H9 (cell line): ENCODE measurements at regions not wholly inside any gene's neighbourhood (a gene's known extent, or its start where the extent isn't known, plus 50 kb on each side); places are given as distances from the start of the nearest gene placed in this dataset.

ENCODE experiments used
- DNase-seq: peaks from one replicate; pipeline ENCODE4 v3.0.0-alpha.2; 2017
- H2AFZ ChIP-seq: one replicate; pipeline ENCODE4 v1.6.1; 2013; ENCODE audit warnings: mild to moderate bottlenecking, low read length, control low read depth, moderate library complexity
- H2AK5ac ChIP-seq: 2 replicates; pipeline ENCODE4 v1.6.1; 2013; ENCODE audit warnings: low read length, control low read depth, mixed read lengths; ENCODE audit not compliant: insufficient read length
- H2BK120ac ChIP-seq: one replicate; pipeline ENCODE4 v1.6.1; 2013; ENCODE audit warnings: low read depth, mild to moderate bottlenecking, low read length, control low read depth, inconsistent platforms; ENCODE audit not compliant: poor library complexity, severe bottlenecking
- H2BK12ac ChIP-seq: 2 replicates; pipeline ENCODE4 v1.6.1; 2013; ENCODE audit warnings: low read length, control low read depth, mixed read lengths, low read depth; ENCODE audit not compliant: insufficient read length
- H2BK15ac ChIP-seq: 2 replicates; pipeline ENCODE4 v1.6.1; 2013; ENCODE audit warnings: low read depth, low read length, control low read depth
- H2BK20ac ChIP-seq: one replicate; pipeline ENCODE4 v1.6.1; 2013; ENCODE audit warnings: low read depth, mild to moderate bottlenecking, low read length, control low read depth, inconsistent platforms; ENCODE audit not compliant: poor library complexity, severe bottlenecking
- H2BK5ac ChIP-seq: 2 replicates; pipeline ENCODE4 v1.6.1; 2013; ENCODE audit warnings: low read length, control low read depth, mixed read lengths; ENCODE audit not compliant: insufficient read length
- H3K14ac ChIP-seq: 2 replicates; pipeline ENCODE4 v1.6.1; 2013; ENCODE audit warnings: low read length, control low read depth; ENCODE audit not compliant: insufficient read depth
- H3K18ac ChIP-seq: 2 replicates; pipeline ENCODE4 v1.6.1; 2013; ENCODE audit warnings: low read depth, mild to moderate bottlenecking, mixed read lengths, low read length, control low read depth; ENCODE audit not compliant: insufficient read length
- H3K23ac ChIP-seq: 2 replicates; pipeline ENCODE4 v1.6.1; 2013; ENCODE audit warnings: low read length, control low read depth, mixed read lengths, low read depth; ENCODE audit not compliant: insufficient read length
- H3K23me2 ChIP-seq: 2 replicates; pipeline ENCODE4 v1.6.1; 2013; ENCODE audit warnings: low read depth, mild to moderate bottlenecking, mixed read lengths, low read length, control low read depth; ENCODE audit not compliant: insufficient read length, poor library complexity, severe bottlenecking
- H3K27ac ChIP-seq: 2 replicates; pipeline ENCODE4 v1.5.1; 2013; ENCODE audit warnings: low read length, control low read depth, mixed read lengths, low read depth; ENCODE audit not compliant: insufficient read length
- H3K27me3 ChIP-seq: 2 replicates; pipeline ENCODE4 v1.6.1; 2013; ENCODE audit warnings: low read length, control low read depth, inconsistent platforms; ENCODE audit not compliant: insufficient read depth
- H3K4ac ChIP-seq: 2 replicates; pipeline ENCODE4 v1.6.1; 2013; ENCODE audit warnings: low read depth, mild to moderate bottlenecking, control low read depth, inconsistent platforms, low read length, moderate library complexity
- H3K4me1 ChIP-seq: 2 replicates; pipeline ENCODE4 v1.6.1; 2013; ENCODE audit warnings: low read length, control low read depth, inconsistent platforms; ENCODE audit not compliant: insufficient read depth
- H3K4me2 ChIP-seq: 2 replicates; pipeline ENCODE4 v1.6.1; 2013; ENCODE audit warnings: low read length, control low read depth, mixed read lengths; ENCODE audit not compliant: insufficient read length, insufficient read depth
- H3K56ac ChIP-seq: 2 replicates; pipeline ENCODE4 v1.6.1; 2013; ENCODE audit warnings: low read depth, mild to moderate bottlenecking, mixed read lengths, low read length, control low read depth; ENCODE audit not compliant: insufficient read length
- H3K79me1 ChIP-seq: 2 replicates; pipeline ENCODE4 v1.6.1; 2013; ENCODE audit warnings: low read depth, mild to moderate bottlenecking, moderate library complexity, low read length, control low read depth, inconsistent platforms; ENCODE audit not compliant: insufficient read depth, poor library complexity, severe bottlenecking
- H3K79me2 ChIP-seq: 2 replicates; pipeline ENCODE4 v1.6.1; 2013; ENCODE audit warnings: low read length, control low read depth, inconsistent platforms; ENCODE audit not compliant: insufficient read depth
- H3K9ac ChIP-seq: 2 replicates; pipeline ENCODE4 v1.6.1; 2013; ENCODE audit warnings: low read length, control low read depth, mixed read lengths; ENCODE audit not compliant: insufficient read length; ENCODE audit errors: extremely low read depth
- H3K9me3 ChIP-seq: one replicate; pipeline ENCODE4 v1.6.1; 2013; ENCODE audit warnings: low read depth, low read length, inconsistent platforms; ENCODE audit not compliant: control insufficient read depth
- H3T11ph ChIP-seq: one replicate; pipeline ENCODE4 v1.6.1; 2013; ENCODE audit warnings: mild to moderate bottlenecking, low read length, control low read depth, inconsistent platforms
- H4K20me1 ChIP-seq: one replicate; pipeline ENCODE4 v1.6.1; 2013; ENCODE audit not compliant: control insufficient read depth, insufficient read length, insufficient read depth
- H4K5ac ChIP-seq: 2 replicates; pipeline ENCODE4 v1.6.1; 2013; ENCODE audit warnings: low read depth, mild to moderate bottlenecking, mixed read lengths, low read length, control low read depth; ENCODE audit not compliant: insufficient read length
- H4K8ac ChIP-seq: replicated peaks from 2 replicates; pipeline ENCODE4 v1.6.1; 2013; ENCODE audit warnings: low read length, control low read depth, mixed read lengths, low read depth; ENCODE audit not compliant: insufficient read length
- H4K91ac ChIP-seq: 2 replicates; pipeline ENCODE4 v1.6.1; 2013; ENCODE audit warnings: low read depth, mild to moderate bottlenecking, moderate library complexity, mixed read lengths, low read length, control low read depth; ENCODE audit not compliant: insufficient read length
- H3K27ac Mint-ChIP-seq, 3 experiments: 2 replicates in 2 of 3; 3 replicates in 1 of 3; pipeline ENCODE4 v1.8.0; 2020 to 2021; ENCODE audit warnings: mixed read lengths in 3 of 3, mild to moderate bottlenecking in 1 of 3, moderate library complexity in 1 of 3
- H3K27me3 Mint-ChIP-seq: 2 replicates; pipeline ENCODE4 v1.8.0; 2021; ENCODE audit warnings: low read depth, mild to moderate bottlenecking, moderate library complexity, mixed read lengths
- H3K36me3 Mint-ChIP-seq, 3 experiments: 2 replicates in 2 of 3; 3 replicates in 1 of 3; pipeline ENCODE4 v1.8.0; 2020 to 2021; ENCODE audit warnings: low read depth in 3 of 3, mixed read lengths in 3 of 3; ENCODE audit not compliant: insufficient read depth in 1 of 3
- H3K4me1 Mint-ChIP-seq, 2 experiments: 2 replicates each; pipeline ENCODE4 v1.8.0; 2020; ENCODE audit warnings: mixed read lengths in 2 of 2
- H3K4me3 Mint-ChIP-seq, 2 experiments: 2 replicates in 1 of 2; 3 replicates in 1 of 2; pipeline ENCODE4 v1.8.0; 2020 to 2021; ENCODE audit warnings: mild to moderate bottlenecking in 2 of 2, mixed read lengths in 2 of 2, moderate library complexity in 1 of 2
- H3K9me3 Mint-ChIP-seq, 2 experiments: 2 replicates in 1 of 2; 3 replicates in 1 of 2; pipeline ENCODE4 v1.8.0; 2020; ENCODE audit warnings: mild to moderate bottlenecking in 2 of 2, mixed read lengths in 2 of 2, moderate library complexity in 1 of 2
- CTCF ChIP-seq: fragments of 200-600 bp; sonication (generic); conservative IDR thresholded peaks from 3 replicates; pipeline ENCODE4 v1.8.0; 2021; ENCODE audit warnings: antibody characterized with exemption, mild to moderate bottlenecking
- WGBS: extraction: QIAGEN DNeasy Blood & Tissue Kit; methylation state at CpG from one replicate; pipeline ENCODE4 v1.1.7; 2013; ENCODE audit warnings: missing lambda C conversion rate, low lambda C conversion rate, mixed read lengths; ENCODE audit not compliant: insufficient read length; ENCODE audit errors: extremely low coverage; 5-methylcytosine and 5-hydroxymethylcytosine counted together

GRCh38 chr7:22672846-22673680 is 53.9 kb upstream of the IL6 start:
- no peaks in the 10 kb centered on the region for H3K79me1 ChIP-seq
- no peak overlapping the region for H3K9ac ChIP-seq
- H3K4me2 ChIP-seq, result no peak overlapping the region
- H2AFZ ChIP-seq, result no peak overlapping the region
- H4K5ac ChIP-seq, result no peak overlapping the region
- no peak overlapping the region for H2BK5ac ChIP-seq
- H3K4me1 Mint-ChIP-seq, result peaks cover 49 to 53% of the 10 kb centered on the region in 2 experiments
- H3K4me3 Mint-ChIP-seq, result no peak overlapping the region
- no peak overlapping the region for H3K23ac ChIP-seq
- H2BK20ac ChIP-seq, result no peak overlapping the region
- no peak overlapping the region for H4K91ac ChIP-seq
- no peak overlapping the region for H2BK120ac ChIP-seq
- no peaks in the 10 kb centered on the region for H3K9me3 ChIP-seq
- H3K27ac Mint-ChIP-seq, result peak overlapping the region in 1 of 3 experiments; percentile 19; a peak in 1 of 7 replicates
- H3K27ac ChIP-seq, result no peak overlapping the region
- H3K14ac ChIP-seq, result no peak overlapping the region
- TF ChIP-seq CTCF, result no peak
- no peaks in the 10 kb centered on the region for H3K23me2 ChIP-seq
- H2BK15ac ChIP-seq, result no peak overlapping the region; the same call in 1 of the 2 replicates
- H3K36me3 Mint-ChIP-seq, result peaks cover 0 to 8% (median 0%) of the 10 kb centered on the region in 3 experiments; a peak in 1 of 7 replicates
- peaks cover 25% of the 10 kb centered on the region for H3K4me1 ChIP-seq
- H4K20me1 ChIP-seq, result no peaks in the 10 kb centered on the region
- H3T11ph ChIP-seq, result no peak overlapping the region
- no peak overlapping the region for H4K8ac ChIP-seq
- H2BK12ac ChIP-seq, result peak overlapping the region; percentile 64
- no CpG with 5 or more reads among the region's 6 CpGs for WGBS
- no peaks in the 10 kb centered on the region for H3K27me3 ChIP-seq
- H3K27me3 Mint-ChIP-seq, result no peaks in the 10 kb centered on the region
- peaks cover 0 to 6% of the 10 kb centered on the region in 2 experiments; a peak in 2 of 5 replicates for H3K9me3 Mint-ChIP-seq
- no peak overlapping the region for H3K18ac ChIP-seq
- no peak overlapping the region for H3K4ac ChIP-seq
- no peak for DNase-seq
- no peak overlapping the region for H2AK5ac ChIP-seq
- H3K79me2 ChIP-seq, result no peaks in the 10 kb centered on the region
- no peak overlapping the region for H3K56ac ChIP-seq
